Lower leg skin (tissue), 4 donors: ENCODE measurements at regions not wholly inside any gene's neighbourhood (a gene's known extent, or its start where the extent isn't known, plus 50 kb on each side); places are given as distances from the start of the nearest gene placed in this dataset.

Experiments
- DNase-seq, 2 donors: peaks; one replicate each; pipeline ENCODE4 v3.0.0-alpha.2; 2019; ENCODE audit warnings: low spot score in 2 of 2
- H3K4me3 ChIP-seq: fragments of 200-600 bp; sonication (generic); 2 replicates; pipeline ENCODE4 v1.5.1; 2017; ENCODE audit warnings: mild to moderate bottlenecking, low read depth; ENCODE audit not compliant: poor library complexity, severe bottlenecking
- POLR2A ChIP-seq, 2 donors: fragments of 450-650 bp; IDR thresholded peaks; one replicate each; pipeline ENCODE4 v1.6.1; 2016 to 2017; ENCODE audit warnings: antibody characterized with exemption in 2 of 2, mild to moderate bottlenecking in 1 of 2, moderate library complexity in 1 of 2
- WGBS, 2 donors: methylation state at CpG; one replicate each; pipeline ENCODE4 v1.1.5; 2018; 5-methylcytosine and 5-hydroxymethylcytosine counted together
- intact Hi-C: fragments of 100-400 bp; cut with DNase I; formaldehyde crosslinking; loops from one replicate; pipeline ENCODE4 v1.15.0; 2023; ENCODE audit warnings: low total_unique reads
- TF ChIP-seq, protein P1 (sequence below), 3 donors: fragments of 450-650 bp; IDR thresholded peaks; one replicate each; pipeline ENCODE4 v1.5.1; 2016; ENCODE audit warnings: antibody characterized with exemption in 3 of 3, mild to moderate bottlenecking in 3 of 3, moderate library complexity in 2 of 3

DNA sequence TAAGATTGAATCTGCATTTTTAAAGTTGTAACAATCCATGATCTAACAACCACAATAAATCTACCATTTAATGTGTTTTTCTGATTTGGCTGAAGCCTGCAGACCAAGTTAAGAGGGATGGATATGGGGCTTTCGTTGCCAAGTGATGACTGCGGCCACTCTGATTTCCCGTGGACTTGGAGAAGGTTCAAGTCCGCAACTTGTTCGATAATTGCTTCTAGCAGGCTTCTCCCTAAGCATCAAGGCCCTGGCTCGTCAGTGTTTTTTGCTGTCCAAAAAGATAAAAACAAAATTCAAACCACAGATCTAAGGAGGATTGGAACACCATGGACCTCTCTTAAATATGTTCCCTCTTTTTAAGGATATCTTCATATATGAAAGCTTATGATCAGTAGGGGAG lies 256.6 kb downstream of the CNTN3 start:
- no peak for DNase-seq
- TF ChIP-seq POLR2A (IDR thresholded peaks at IDR 0.05): no peak
- TF ChIP-seq, protein P1, sequence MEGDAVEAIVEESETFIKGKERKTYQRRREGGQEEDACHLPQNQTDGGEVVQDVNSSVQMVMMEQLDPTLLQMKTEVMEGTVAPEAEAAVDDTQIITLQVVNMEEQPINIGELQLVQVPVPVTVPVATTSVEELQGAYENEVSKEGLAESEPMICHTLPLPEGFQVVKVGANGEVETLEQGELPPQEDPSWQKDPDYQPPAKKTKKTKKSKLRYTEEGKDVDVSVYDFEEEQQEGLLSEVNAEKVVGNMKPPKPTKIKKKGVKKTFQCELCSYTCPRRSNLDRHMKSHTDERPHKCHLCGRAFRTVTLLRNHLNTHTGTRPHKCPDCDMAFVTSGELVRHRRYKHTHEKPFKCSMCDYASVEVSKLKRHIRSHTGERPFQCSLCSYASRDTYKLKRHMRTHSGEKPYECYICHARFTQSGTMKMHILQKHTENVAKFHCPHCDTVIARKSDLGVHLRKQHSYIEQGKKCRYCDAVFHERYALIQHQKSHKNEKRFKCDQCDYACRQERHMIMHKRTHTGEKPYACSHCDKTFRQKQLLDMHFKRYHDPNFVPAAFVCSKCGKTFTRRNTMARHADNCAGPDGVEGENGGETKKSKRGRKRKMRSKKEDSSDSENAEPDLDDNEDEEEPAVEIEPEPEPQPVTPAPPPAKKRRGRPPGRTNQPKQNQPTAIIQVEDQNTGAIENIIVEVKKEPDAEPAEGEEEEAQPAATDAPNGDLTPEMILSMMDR (IDR thresholded peaks at IDR 0.05): no peak
- WGBS, 2 donors: 83 to 89% methylated on average over 6 of the region's 6 CpGs
- H3K4me3 ChIP-seq: no peak overlapping the region
- intact Hi-C loops: loop anchor here (1.0 kb wide), 1 partner anchor 47 kb away; no protein-coding TSS in a partner anchor

DNA sequence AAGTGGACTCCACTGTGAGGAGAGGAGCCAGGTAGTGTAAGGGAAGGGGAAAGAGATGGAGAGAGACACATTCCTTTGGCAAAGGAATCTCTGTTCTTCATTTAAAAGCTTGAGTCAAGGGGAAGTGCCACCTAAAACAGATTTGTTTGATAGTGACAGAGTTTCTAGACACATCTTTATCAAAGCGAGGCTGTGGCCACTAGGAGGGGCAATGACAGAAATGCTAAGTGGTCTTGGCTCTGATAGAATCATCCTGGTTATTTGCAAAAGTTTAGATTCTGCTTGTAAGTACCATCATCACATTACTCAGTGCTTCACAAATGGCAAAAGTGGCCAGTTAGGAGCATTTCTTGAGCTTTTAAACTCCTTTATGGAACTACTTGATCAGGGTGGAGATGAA lies 261.4 kb downstream of the CNTN3 start:
- intact Hi-C loops: no loop called here
- WGBS, 2 donors: 75 to 77% methylated on average over 1 of the region's 1 CpG
- H3K4me3 ChIP-seq: no peak overlapping the region
- DNase-seq: no peak
- TF ChIP-seq, protein P1 (IDR thresholded peaks at IDR 0.05): no peak
- no peak for TF ChIP-seq POLR2A (IDR thresholded peaks at IDR 0.05)

DNA sequence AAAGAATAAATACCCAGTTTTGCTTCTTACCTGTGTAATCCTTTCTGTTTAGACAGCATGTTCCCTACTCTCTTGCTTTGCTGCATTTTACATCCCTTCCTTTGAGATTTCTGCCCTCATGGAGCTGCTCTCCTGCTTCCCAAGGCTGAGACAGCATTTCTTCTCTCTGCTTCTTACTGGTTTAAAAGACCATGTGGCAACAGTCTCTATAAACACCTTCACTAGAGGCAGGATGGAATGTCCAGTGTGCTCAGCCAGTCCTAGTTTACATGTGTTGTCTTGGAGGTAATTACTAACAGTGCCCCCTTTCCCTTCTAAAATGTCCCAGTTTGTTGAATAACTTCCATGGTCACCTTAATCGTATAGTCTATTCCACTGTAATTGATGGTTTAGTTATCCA lies 262.3 kb downstream of the CNTN3 start:
- no peak overlapping the region for H3K4me3 ChIP-seq
- 92 to 97% methylated on average over 1 of the region's 1 CpG for WGBS, 2 donors
- intact Hi-C loops: no loop called here
- no peak for DNase-seq
- TF ChIP-seq, protein P1 (IDR thresholded peaks at IDR 0.05): no peak
- TF ChIP-seq POLR2A (IDR thresholded peaks at IDR 0.05): no peak

DNA sequence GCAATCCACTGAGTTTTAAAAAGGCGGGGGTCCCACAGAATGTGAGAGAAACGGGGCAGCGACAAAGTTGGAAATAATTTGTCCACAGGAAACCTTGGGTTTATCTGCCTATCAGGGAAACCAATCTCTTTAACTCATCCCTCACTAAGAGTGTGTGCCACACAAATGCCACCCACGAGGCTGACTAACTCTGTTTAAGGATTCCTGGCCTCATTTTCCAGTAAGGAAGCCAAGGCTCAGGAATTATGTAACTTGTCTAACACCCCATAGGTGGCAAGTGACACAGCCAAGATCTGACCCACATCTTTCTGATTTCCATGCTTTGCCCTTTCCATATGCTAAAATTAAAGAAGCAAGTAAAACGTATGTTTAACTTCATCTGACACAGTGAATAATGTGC lies 263.2 kb downstream of the CNTN3 start:
- whole genome bisulfite sequencing, 2 donors: 72 to 77% methylated on average over 5 of the region's 5 CpGs
- H3K4me3 ChIP-seq: no peak overlapping the region
- intact Hi-C loops: no loop called here
- DNase-seq: no peak
- TF ChIP-seq, protein P1 (IDR thresholded peaks at IDR 0.05): no peak
- TF ChIP-seq POLR2A (IDR thresholded peaks at IDR 0.05): no peak

DNA sequence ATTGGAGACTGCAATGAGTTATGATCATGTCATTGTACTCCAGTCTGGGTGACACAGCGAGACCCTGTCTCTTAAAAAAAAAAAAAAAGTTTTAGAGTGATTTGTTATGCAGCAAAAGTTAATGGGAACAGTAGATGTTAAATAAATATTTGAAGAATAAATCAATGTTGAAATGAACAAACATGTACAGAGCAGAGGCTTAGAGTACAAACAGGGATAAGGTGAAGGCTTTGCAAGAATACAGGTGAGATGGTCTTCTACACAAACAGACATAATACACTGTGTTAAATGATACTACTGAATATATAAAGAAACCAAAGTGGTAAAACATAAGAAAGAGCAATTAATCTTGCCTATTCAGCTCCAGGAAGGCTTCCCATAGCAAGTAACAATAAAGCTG lies 265.4 kb downstream of the CNTN3 start:
- TF ChIP-seq, protein P1 (IDR thresholded peaks at IDR 0.05): no peak
- no peak for TF ChIP-seq POLR2A (IDR thresholded peaks at IDR 0.05)
- no peak for DNase-seq
- H3K4me3 ChIP-seq: no peak overlapping the region
- 84% methylated on average over 1 of the region's 1 CpG for WGBS, 2 donors
- intact Hi-C loops: no loop called here

DNA sequence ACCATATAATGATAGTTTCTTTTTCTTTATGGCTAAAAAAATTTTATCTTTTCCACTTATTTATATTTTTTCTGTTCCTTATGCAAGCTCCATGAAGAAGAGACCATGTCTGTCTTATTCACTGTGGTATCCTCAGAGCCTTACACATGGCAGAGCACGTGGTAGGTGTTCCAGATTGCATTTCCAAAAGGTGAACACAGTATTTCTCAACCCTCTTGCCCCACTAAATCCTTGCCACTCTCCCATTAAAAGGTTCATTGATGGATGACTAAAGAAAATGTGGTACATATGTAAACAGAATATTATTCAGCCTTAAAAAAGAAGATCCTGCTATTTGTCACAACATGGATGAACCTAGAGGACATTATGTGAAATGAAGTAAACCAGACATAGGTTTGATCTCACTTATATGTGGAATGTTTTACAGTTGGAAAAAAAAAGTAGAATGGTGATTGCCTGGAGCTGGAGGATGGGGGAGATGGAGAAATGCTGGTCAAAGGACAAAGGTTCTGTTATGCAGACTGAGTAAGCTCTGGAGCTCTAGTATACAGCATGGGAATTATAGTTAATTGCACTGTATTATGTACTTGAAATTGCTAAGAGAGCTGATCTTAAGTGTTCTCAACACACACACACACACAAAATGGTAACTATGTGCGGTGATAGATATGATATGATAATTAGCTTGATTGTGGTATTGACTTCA lies 266.7 kb downstream of the CNTN3 start:
- TF ChIP-seq, protein P1 (IDR thresholded peaks at IDR 0.05): no peak
- no peak for TF ChIP-seq POLR2A (IDR thresholded peaks at IDR 0.05)
- H3K4me3 ChIP-seq: no peak overlapping the region
- no peak for DNase-seq
- intact Hi-C loops: no loop called here
- WGBS, 2 donors: 87 to 89% methylated on average over 2 of the region's 2 CpGs
